HepG2 (cell line): ENCODE measurements at regions not wholly inside any gene's neighbourhood (a gene's known extent, or its start where the extent isn't known, plus 50 kb on each side); places are given as distances from the start of the nearest gene placed in this dataset.

Source experiments
- ATAC-seq: fragments of 200-7000 bp; cut with Tn5 transposase; 3 replicates; pipeline ENCODE4 v1.9.1; 2020; ENCODE audit warnings: mild to moderate bottlenecking, moderate library complexity
- BruUV-seq: library from RNA; stranded (reverse); fragments of 400-500 nt; replicated peaks from 2 replicates; lab custom pipeline; 2021; lab: Mats Ljungman, UMichigan
- CTCF ChIA-PET: fragments of 300-600 bp; formaldehyde crosslinking; extraction: SDS; loops from one replicate; lab custom pipeline; 2021; ENCODE audit warnings: low total read pairs, inconsistent platforms, low intra/inter-chr PET ratio; lab: Yijun Ruan, JAX
- POLR2A ChIA-PET: fragments of 350-600 bp; sonication (Branson Sonifier 250); formaldehyde crosslinking; loops from one replicate; lab custom pipeline; 2020; ENCODE audit warnings: antibody characterized with exemption, inconsistent platforms; lab: Yijun Ruan, JAX
- DNase-seq: peaks from one replicate; pipeline ENCODE4 v3.0.0-alpha.2; 2015; ENCODE audit warnings: low spot score
- FAIRE-seq: peaks from 3 replicates; lab custom pipeline; 2011; peaks lifted over from hg19 to GRCh38; lab: Jason Lieb, UNC
- H2AFZ ChIP-seq: one replicate; pipeline ENCODE4 v1.6.1; 2011; ENCODE audit warnings: low read length, inconsistent platforms
- H3K27ac ChIP-seq: fragments of 300-600 bp; 3 replicates; pipeline ENCODE4 v1.8.0; 2011; ENCODE audit warnings: mixed run types, mild to moderate bottlenecking, mixed read lengths, low read length, inconsistent platforms; ENCODE audit not compliant: insufficient read depth; ENCODE audit errors: extremely low read length
- H3K27me3 ChIP-seq, 2 experiments: fragments of 200-600 bp in 1 of 2; 2 replicates in 1 of 2; 3 replicates in 1 of 2; pipeline versions ENCODE4 v1.6.0 to v1.8.0; 2011; ENCODE audit warnings: low read length in 2 of 2, mild to moderate bottlenecking in 2 of 2, moderate library complexity in 2 of 2, inconsistent platforms in 1 of 2; ENCODE audit not compliant: insufficient read depth in 2 of 2, control insufficient read depth in 1 of 2
- H3K36me3 ChIP-seq, 2 experiments: fragments of 200-600 bp in 1 of 2; replicated peaks in 1 of 2; 2 replicates in 1 of 2; 3 replicates in 1 of 2; pipeline versions ENCODE4 v1.5.1 to v1.8.0; 2011; ENCODE audit warnings: low read length in 2 of 2, inconsistent platforms in 1 of 2; ENCODE audit not compliant: insufficient read depth in 2 of 2, control insufficient read depth in 1 of 2
- H3K4me1 ChIP-seq: 2 replicates; pipeline ENCODE4 v1.5.1; 2012; ENCODE audit warnings: low read length, inconsistent platforms; ENCODE audit not compliant: insufficient read depth
- H3K4me2 ChIP-seq: 2 replicates; pipeline ENCODE4 v1.6.0; 2011; ENCODE audit warnings: low read depth, low read length, inconsistent platforms
- H3K4me3 ChIP-seq, 3 experiments: fragments of 200-600 bp in 1 of 3; sonication (generic), shearing (Covaris generic) in 1 of 3; replicated peaks in 1 of 3; 2 replicates each; pipeline ENCODE4 v1.5.1; 2011 to 2016; ENCODE audit warnings: low read length in 3 of 3, inconsistent platforms in 2 of 3, low read depth in 2 of 3, mild to moderate bottlenecking in 2 of 3, control low read depth in 1 of 3, mixed read lengths in 1 of 3; ENCODE audit not compliant: insufficient read depth in 1 of 3
- H3K79me2 ChIP-seq: one replicate; pipeline ENCODE4 v1.6.1; 2011; ENCODE audit warnings: low read length, inconsistent platforms; ENCODE audit not compliant: insufficient read depth
- H3K9ac ChIP-seq: 2 replicates; pipeline ENCODE4 v1.6.0; 2011; ENCODE audit warnings: mild to moderate bottlenecking, low read depth, low read length, inconsistent platforms; ENCODE audit not compliant: insufficient read depth
- H3K9me3 ChIP-seq: 2 replicates; pipeline ENCODE4 v1.5.1; 2012; ENCODE audit warnings: mild to moderate bottlenecking, low read length
- H4K20me1 ChIP-seq: 2 replicates; pipeline ENCODE4 v1.6.0; 2011; ENCODE audit warnings: inconsistent platforms, mild to moderate bottlenecking, low read length, moderate library complexity; ENCODE audit not compliant: insufficient read depth
- ATF1 ChIP-seq: IDR thresholded peaks from 2 replicates; pipeline ENCODE4 v1.6.1; 2016; ENCODE audit warnings: mild to moderate bottlenecking, control low read depth
- BCL6 ChIP-seq: IDR thresholded peaks from 2 replicates; pipeline ENCODE4 v1.6.1; 2016; ENCODE audit warnings: missing genetic modification reagents, missing compliant biosample characterization
- BRD4 ChIP-seq: sonication (generic); formaldehyde crosslinking; IDR thresholded peaks from 2 replicates; pipeline ENCODE4 v1.4.0; 2020; ENCODE audit warnings: missing genetic modification reagents
- CREM ChIP-seq, 2 experiments: sonication (generic) in 1 of 2; formaldehyde crosslinking in 1 of 2; IDR thresholded peaks; 2 replicates each; pipeline versions ENCODE4 v1.4.0 to v1.6.1; 2016 to 2020; ENCODE audit warnings: antibody characterized with exemption in 1 of 2, mild to moderate bottlenecking in 1 of 2, missing genetic modification reagents in 1 of 2
- HNRNPH1 ChIP-seq: fragments of 200-400 bp; formaldehyde crosslinking; optimal IDR thresholded peaks from 2 replicates; pipeline ENCODE3; 2017; ENCODE audit warnings: mild to moderate bottlenecking, low read depth, low read length
- KDM3A ChIP-seq: IDR thresholded peaks from 2 replicates; pipeline ENCODE4 v1.6.1; 2018; ENCODE audit warnings: low read depth, missing compliant biosample characterization
- KDM5A ChIP-seq: fragments of 200-600 bp; sonication (generic); IDR thresholded peaks from 2 replicates; pipeline ENCODE4 v1.7.0; 2018; ENCODE audit warnings: antibody characterized with exemption, mild to moderate bottlenecking, low read length, borderline replicate concordance
- NFE2 ChIP-seq: sonication (generic); formaldehyde crosslinking; IDR thresholded peaks from 2 replicates; pipeline ENCODE4 v1.4.0; 2020; ENCODE audit warnings: missing genetic modification reagents
- PAX8 ChIP-seq: sonication (generic); formaldehyde crosslinking; IDR thresholded peaks from 2 replicates; pipeline ENCODE4 v1.8.0; 2022; ENCODE audit warnings: mild to moderate bottlenecking, missing genetic modification reagents, borderline replicate concordance
- RFX3 ChIP-seq: IDR thresholded peaks from 2 replicates; pipeline ENCODE4 v1.6.1; 2016; ENCODE audit warnings: missing biosample characterization, missing genetic modification reagents
- SMARCE1 ChIP-seq: fragments of 450-650 bp; IDR thresholded peaks from 2 replicates; pipeline ENCODE4 v1.6.1; 2017; ENCODE audit warnings: borderline replicate concordance
- ZBTB2 ChIP-seq: sonication (generic); formaldehyde crosslinking; IDR thresholded peaks from 2 replicates; pipeline ENCODE4 v1.8.0; 2022; ENCODE audit warnings: low read depth, missing genetic modification reagents
- ZBTB7B ChIP-seq: sonication (generic); formaldehyde crosslinking; IDR thresholded peaks from 2 replicates; pipeline ENCODE4 v1.4.0; 2020; ENCODE audit warnings: missing genetic modification reagents
- ZNF24 ChIP-seq: fragments of 450-650 bp; IDR thresholded peaks from 2 replicates; pipeline ENCODE4 v1.6.1; 2017; ENCODE audit warnings: antibody characterized with exemption, mild to moderate bottlenecking
- ZNF333 ChIP-seq: sonication (generic); formaldehyde crosslinking; IDR thresholded peaks from 2 replicates; pipeline ENCODE4 v1.4.0; 2020; ENCODE audit warnings: mild to moderate bottlenecking, missing genetic modification reagents, borderline replicate concordance
- ZNF557 ChIP-seq: sonication (generic); formaldehyde crosslinking; IDR thresholded peaks from 2 replicates; pipeline ENCODE4 v1.4.0; 2020; ENCODE audit warnings: missing genetic modification reagents
- ZNF615 ChIP-seq: sonication (generic); formaldehyde crosslinking; IDR thresholded peaks from 2 replicates; pipeline ENCODE4 v1.5.0; 2020; ENCODE audit warnings: mild to moderate bottlenecking, missing genetic modification reagents, borderline replicate concordance
- ZNF660 ChIP-seq: sonication (generic); formaldehyde crosslinking; IDR thresholded peaks from 2 replicates; pipeline ENCODE4 v1.5.1; 2020; ENCODE audit warnings: mild to moderate bottlenecking, low read depth, missing genetic modification reagents, borderline replicate concordance
- ZNF746 ChIP-seq: sonication (generic); formaldehyde crosslinking; IDR thresholded peaks from 2 replicates; pipeline ENCODE4 v1.8.0; 2022; ENCODE audit warnings: mild to moderate bottlenecking, missing genetic modification reagents
- ZNF879 ChIP-seq: sonication (generic); formaldehyde crosslinking; IDR thresholded peaks from 2 replicates; pipeline ENCODE4 v1.8.1; 2023; ENCODE audit warnings: missing genetic modification reagents
- WGBS: methylation state at CpG from one replicate; pipeline ENCODE4 v1.1.6; 2017; ENCODE audit warnings: low lambda C conversion rate; 5-methylcytosine and 5-hydroxymethylcytosine counted together
- in situ Hi-C: cut with HindIII; loops from 2 replicates; pipeline ENCODE4 v1.10.0; 2017; ENCODE audit warnings: low pct_unique_long_range_greater_than_20kb; ENCODE audit not compliant: extremely low pct_ligation_motif_present
- intact Hi-C: fragments of 100-400 bp; cut with micrococcal nuclease; formaldehyde crosslinking; loops from one replicate; pipeline ENCODE4 v1.10.0; 2022; ENCODE audit not compliant: unreplicated experiment
- TF ChIP-seq, protein P1 (sequence below): sonication (generic); formaldehyde crosslinking; IDR thresholded peaks from 2 replicates; pipeline ENCODE4 v1.5.0; 2020; ENCODE audit warnings: missing genetic modification reagents, mild to moderate bottlenecking, borderline replicate concordance

DNA sequence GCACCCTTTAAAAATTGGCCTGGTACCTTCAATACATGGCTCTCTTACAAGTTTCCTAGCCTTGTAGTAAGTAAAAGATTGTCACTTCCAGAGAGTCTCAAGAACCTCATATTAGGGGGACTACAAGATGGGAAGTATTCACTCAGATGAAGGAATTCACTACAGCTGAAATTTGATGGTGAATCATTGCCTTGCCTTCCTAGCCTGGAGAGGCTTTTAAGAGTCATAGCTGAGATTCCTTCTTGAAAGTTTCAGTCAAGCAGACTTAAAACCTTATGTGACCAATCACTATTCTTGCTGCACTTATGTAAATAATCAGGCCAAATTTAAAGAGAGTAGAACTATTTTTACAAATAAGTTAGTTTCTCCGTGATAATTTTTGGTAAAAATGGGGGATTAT, 451.6 kb downstream of the TRHDE start:
- intact Hi-C loops, result no loop called here
- DNase-seq, result no peak

DNA sequence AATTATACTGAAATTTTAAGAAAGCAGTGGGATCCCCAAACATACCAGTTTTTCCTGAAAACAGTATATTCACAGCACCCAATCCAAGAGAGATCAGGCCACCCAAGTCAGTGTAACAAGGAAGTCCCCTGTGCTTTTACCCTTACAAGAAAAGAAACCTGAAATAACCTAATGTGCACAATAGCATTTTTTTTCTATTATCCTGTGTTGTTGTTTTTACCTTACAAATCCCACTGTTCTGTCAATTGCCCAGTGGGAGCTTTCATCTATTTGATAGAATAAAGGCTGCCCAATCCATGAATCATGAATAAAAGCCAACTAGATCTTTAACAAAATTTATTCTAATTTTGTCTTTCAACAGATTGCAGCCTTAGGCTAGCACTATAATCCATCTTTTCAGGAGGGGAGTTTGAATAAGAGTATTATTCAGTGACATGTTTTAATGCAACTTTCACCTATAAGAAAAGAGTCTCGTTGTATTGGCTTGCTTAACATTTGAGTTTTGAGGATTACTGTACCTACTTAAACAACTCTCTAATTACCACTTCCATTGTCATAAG, 457.4 kb downstream of the TRHDE start:
- H3K79me2 ChIP-seq, result no peaks in the 10 kb centered on the region
- no peak overlapping the region for H3K27ac ChIP-seq
- H3K9me3 ChIP-seq, result peaks cover 38% of the 10 kb centered on the region
- no peak overlapping the region for H3K9ac ChIP-seq
- no peak for DNase-seq
- FAIRE-seq, result no peak
- ChIA-PET POLR2A (no interaction called here), CTCF (no interaction called here)
- H2AFZ ChIP-seq, result no peak overlapping the region
- TF ChIP-seq ATF1 (no peak), HNRNPH1 (no peak), ZNF615 (CRISPR knock-in tag) (no peak), SMARCE1 (no peak), ZNF660 (no peak), ZNF557 (CRISPR knock-in tag) (no peak), ZNF879 (no peak), KDM5A (no peak), ZNF333 (CRISPR knock-in tag) (no peak), ZNF746 (CRISPR knock-in tag) (no peak), NFE2 (no peak), BRD4 (CRISPR knock-in tag) (no peak)
- TF ChIP-seq, protein P1, sequence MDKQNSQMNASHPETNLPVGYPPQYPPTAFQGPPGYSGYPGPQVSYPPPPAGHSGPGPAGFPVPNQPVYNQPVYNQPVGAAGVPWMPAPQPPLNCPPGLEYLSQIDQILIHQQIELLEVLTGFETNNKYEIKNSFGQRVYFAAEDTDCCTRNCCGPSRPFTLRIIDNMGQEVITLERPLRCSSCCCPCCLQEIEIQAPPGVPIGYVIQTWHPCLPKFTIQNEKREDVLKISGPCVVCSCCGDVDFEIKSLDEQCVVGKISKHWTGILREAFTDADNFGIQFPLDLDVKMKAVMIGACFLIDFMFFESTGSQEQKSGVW (CRISPR knock-in tag), result no peak
- no TSS peak for BruUV-seq
- H4K20me1 ChIP-seq, result no peaks in the 10 kb centered on the region
- WGBS, result 0% methylated on average over 1 of the region's 1 CpG
- no peak for ATAC-seq
- H3K4me2 ChIP-seq, result no peak overlapping the region
- no peaks in the 10 kb centered on the region for H3K4me1 ChIP-seq
- H3K36me3 ChIP-seq, result no peaks in the 10 kb centered on the region
- intact Hi-C loops (no loop called here), in situ Hi-C loops (no loop called here)
- H3K4me3 ChIP-seq, result no peak overlapping the region
- no peaks in the 10 kb centered on the region for H3K27me3 ChIP-seq

More for the DNA sequence above, 451.6 kb downstream of the TRHDE start:
- Histone ChIP-seq H3K9me3 (peaks cover 50% of the 10 kb centered on the region), H3K27ac (no peak overlapping the region), H2AFZ (no peak overlapping the region)
- WGBS, result 26% methylated on average over 1 of the region's 1 CpG
- ATAC-seq, result no peak
- BruUV-seq, result no TSS peak
- TF ChIP-seq ZNF24 (no peak), CREM (IDR thresholded peaks at IDR 0.05) (no peak), CREM (CRISPR knock-in tag; IDR thresholded peaks at IDR 0.05) (no peak), KDM3A (CRISPR knock-in tag) (no peak), BCL6 (CRISPR knock-in tag) (no peak), ZBTB7B (no peak), ZBTB2 (CRISPR knock-in tag) (no peak), RFX3 (no peak), PAX8 (CRISPR knock-in tag) (no peak)
- TF ChIP-seq, all 625 proteins: peak for 0
- no peaks in the 10 kb centered on the region for H3K36me3 ChIP-seq
- no peaks in the 10 kb centered on the region for H3K79me2 ChIP-seq
- no peak for FAIRE-seq
- H3K4me1 ChIP-seq, result no peaks in the 10 kb centered on the region
- ChIA-PET CTCF (no interaction called here), POLR2A (no interaction called here)
- H3K4me2 ChIP-seq, result no peak overlapping the region
- no peaks in the 10 kb centered on the region for H4K20me1 ChIP-seq
- no peaks in the 10 kb centered on the region for H3K27me3 ChIP-seq
- in situ Hi-C loops, result no loop called here
- no peak overlapping the region for H3K4me3 ChIP-seq
- no peak overlapping the region for H3K9ac ChIP-seq
